HG03457 (cell line): ENCODE measurements at regions not wholly inside any gene's neighbourhood (a gene's known extent, or its start where the extent isn't known, plus 50 kb on each side); places are given as distances from the start of the nearest gene placed in this dataset.

Experiments
- ATAC-seq: cut with Tn5 transposase; IDR thresholded peaks from one replicate; pipeline ENCODE4 v1.9.1; 2021; ENCODE audit warnings: moderate number of reproducible peaks; ENCODE audit not compliant: unreplicated experiment

- ATAC-seq, result no peak
Observed at GRCh38 chr3:182052332-182052731, 340.6 kb downstream of the SOX2 start.

GRCh38 chr3:182052757-182053156 lies 341.0 kb downstream of the SOX2 start:
- ATAC-seq, result no peak

- no peak for ATAC-seq
Observed at GRCh38 chr3:182058488-182058887, 346.8 kb downstream of the SOX2 start.

GRCh38 chr3:182063742-182064141 lies 352.0 kb downstream of the SOX2 start:
- no peak for ATAC-seq

- ATAC-seq, result no peak
Observed at GRCh38 chr3:182067423-182067822, 355.7 kb downstream of the SOX2 start.

GRCh38 chr3:182078316-182078715 lies 366.6 kb downstream of the SOX2 start:
- ATAC-seq, result no peak

DNA sequence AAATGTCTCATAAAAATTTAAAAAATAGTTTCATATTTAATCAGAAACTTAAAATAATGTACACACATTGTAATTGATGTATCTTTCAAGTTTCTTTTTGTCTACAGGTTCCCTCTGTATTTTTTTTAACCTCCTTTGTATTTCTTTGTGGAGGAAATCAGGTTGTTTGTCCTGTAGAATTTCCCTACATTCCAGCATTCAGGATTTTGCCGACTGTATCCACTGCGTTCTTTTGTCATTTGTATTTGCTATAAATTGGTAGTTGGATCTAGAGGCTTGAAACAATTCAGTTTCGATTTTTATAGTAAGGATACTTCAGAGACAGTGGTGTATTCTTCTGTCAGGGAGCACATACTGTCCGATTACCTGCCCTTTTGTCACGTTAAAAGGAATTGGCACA lies 367.2 kb downstream of the SOX2 start:
- ATAC-seq, result no peak

- no peak for ATAC-seq
Observed at GRCh38 chr3:182081096-182081495, 369.4 kb downstream of the SOX2 start.

DNA sequence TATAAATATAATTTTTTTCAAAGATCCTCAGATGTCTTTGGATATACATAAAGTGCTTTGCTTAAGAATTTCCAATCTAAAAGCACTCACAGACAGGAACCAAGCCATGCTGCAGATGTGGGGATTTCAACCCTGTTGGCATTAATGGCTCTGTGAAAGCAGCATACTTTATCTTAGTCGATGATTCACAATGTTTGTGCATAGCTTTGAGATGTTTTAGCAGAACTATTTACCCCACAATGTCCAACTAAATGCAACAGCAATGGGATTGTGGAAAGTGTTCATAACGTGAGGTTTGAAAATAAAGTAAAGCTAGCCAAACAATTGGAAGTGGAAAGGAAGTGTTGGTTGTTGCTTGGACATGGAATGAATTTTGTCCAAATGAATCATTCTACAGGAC lies 371.4 kb downstream of the SOX2 start:
- ATAC-seq, result no peak

- ATAC-seq, result no peak
Observed at GRCh38 chr3:182092662-182093262, 381.0 kb downstream of the SOX2 start.

DNA sequence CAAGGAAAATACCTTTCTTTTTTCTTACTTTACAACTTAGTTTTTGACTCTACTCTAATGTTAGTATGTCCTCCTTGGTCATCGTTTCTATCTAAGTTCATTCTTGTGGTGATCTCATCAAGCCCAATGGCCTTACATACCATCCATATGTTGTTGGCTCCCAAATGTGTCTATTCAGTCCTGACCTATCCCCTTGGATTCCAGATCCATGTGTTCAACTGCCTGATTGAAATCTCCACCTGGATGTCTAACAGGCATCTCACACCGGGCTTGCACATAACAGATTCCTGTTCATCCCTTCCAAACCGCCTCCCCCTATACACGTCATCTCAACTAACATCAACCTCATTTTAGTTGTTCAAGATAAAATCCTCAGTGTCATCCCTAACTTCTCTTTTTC lies 382.6 kb downstream of the SOX2 start:
- no peak for ATAC-seq

GRCh38 chr3:182104881-182105280 lies 393.2 kb downstream of the SOX2 start:
- ATAC-seq, result no peak

- no peak for ATAC-seq
Observed at GRCh38 chr3:182105875-182106274, 394.1 kb downstream of the SOX2 start.

DNA sequence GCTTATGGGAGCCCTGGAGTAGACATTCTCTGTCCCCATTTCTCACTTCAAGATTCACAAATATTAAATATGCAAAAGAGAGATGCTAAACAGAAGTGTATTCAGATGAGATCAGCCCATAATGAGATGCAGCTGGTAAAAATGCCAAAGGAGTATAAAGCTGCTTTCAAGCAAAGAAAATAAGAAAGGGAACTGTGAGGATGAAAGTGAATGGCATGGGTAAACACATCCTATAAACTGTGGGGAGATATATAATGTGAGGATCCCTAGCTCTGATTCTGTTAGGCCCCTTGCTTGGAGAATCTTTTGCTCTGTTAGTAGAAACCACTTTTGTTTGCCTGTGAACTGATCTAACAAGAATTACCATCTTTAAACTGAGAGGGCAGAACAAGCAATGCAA lies 396.6 kb downstream of the SOX2 start:
- ATAC-seq, result no peak

GRCh38 chr3:182111967-182112366 lies 400.2 kb downstream of the SOX2 start:
- no peak for ATAC-seq

DNA sequence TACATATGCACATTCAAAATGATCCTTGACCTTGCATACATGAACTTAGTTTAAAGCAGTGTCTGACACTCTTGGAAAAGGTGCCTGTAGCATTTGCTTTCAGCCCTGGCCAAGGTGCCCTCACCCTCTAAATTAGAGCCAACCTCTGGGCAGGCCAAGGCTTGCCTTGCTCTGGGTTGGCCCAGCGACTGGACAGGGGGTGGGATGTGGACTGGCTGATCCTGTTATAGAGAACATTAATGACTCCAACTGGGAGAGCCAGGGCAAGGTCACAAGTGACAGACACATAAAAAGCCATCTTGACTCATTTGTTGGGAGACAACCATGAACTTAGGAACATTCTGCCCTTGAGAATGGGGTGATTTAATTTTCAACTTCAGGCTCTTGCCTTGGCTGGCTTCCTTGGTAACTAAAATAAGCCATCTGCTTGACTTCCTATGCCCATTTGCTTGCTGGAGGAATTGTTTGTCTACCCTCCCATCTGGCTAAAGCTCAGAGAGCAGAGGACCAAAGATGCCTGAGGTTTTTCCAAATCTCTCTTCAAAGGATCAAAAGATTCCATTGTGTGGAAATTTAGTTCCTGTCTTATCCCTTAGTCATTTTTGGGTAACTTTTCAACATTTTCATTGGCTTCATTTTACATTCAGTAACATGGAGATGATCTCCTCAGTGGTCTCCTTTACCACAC lies 403.7 kb downstream of the SOX2 start:
- no peak for ATAC-seq

- ATAC-seq, result no peak
Observed at GRCh38 chr3:182116386-182116785, 404.7 kb downstream of the SOX2 start.

DNA sequence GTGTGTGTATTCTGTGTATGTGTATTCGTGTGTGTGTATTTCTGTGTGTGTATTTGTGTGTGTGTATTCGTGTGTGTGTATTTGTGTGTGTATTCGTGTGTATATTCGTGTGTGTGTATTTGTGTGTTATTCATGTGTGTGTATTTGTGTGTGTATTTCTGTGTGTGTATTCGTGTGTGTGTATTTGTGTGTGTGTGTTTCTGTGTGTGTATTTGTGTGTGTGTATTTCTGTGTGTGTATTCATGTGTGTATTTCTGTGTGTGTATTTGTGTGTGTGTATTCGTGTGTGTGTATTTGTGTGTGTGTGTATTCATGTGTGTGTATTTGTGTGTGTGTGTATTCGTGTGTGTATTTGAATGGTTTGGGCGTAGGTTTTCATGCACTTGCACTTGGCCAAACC lies 405.4 kb downstream of the SOX2 start:
- no peak for ATAC-seq

DNA sequence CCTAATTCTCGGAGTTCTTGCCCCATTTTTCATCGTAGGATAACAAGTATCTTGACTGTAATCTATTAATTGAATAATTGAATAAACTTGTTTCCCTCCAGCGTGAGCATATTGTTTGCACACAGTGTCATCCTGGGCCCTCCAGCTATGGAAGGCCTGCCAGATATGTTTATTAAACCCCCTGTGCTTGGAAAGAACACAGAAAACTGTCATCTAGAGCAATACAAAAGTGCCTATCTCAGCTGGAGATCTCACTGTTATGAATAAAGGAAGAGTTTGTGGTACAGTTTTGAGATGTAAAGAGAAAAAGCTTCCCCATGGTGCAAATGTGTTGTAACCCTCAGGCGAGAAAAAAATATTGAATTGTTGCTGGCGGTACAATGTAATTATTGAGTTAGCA lies 405.9 kb downstream of the SOX2 start:
- ATAC-seq, result no peak

GRCh38 chr3:182118066-182118465 lies 406.3 kb downstream of the SOX2 start:
- ATAC-seq, result no peak

- no peak for ATAC-seq
Observed at GRCh38 chr3:182121401-182121800, 409.7 kb downstream of the SOX2 start.

DNA sequence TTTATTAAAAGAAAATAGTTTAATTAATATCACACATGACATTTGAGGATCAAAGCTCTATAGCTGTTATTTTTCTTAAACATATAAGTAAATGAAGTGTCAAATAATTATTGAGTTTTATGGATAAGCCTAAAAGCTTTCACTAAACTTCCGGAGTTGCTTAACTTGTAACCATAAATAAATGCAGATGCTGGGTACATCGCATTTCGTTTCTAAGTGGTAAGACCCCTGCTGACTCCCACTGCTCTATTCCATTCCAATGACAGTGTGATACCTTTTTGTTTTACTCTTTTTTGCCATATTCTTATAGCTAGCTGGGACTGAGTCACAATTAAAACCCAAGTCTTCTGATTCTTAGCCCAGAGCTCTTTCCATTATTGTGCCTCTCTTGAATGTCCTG lies 411.1 kb downstream of the SOX2 start:
- ATAC-seq, result no peak

GRCh38 chr3:182124187-182124586 lies 412.5 kb downstream of the SOX2 start:
- ATAC-seq, result no peak
